H9 (cell line): ENCODE measurements at regions not wholly inside any gene's neighbourhood (a gene's known extent, or its start where the extent isn't known, plus 50 kb on each side); places are given as distances from the start of the nearest gene placed in this dataset.

ENCODE experiments used
- DNase-seq: peaks from one replicate; pipeline ENCODE4 v3.0.0-alpha.2; 2017
- H2AFZ ChIP-seq: one replicate; pipeline ENCODE4 v1.6.1; 2013; ENCODE audit warnings: mild to moderate bottlenecking, low read length, control low read depth, moderate library complexity
- H2AK5ac ChIP-seq: 2 replicates; pipeline ENCODE4 v1.6.1; 2013; ENCODE audit warnings: low read length, control low read depth, mixed read lengths; ENCODE audit not compliant: insufficient read length
- H2BK120ac ChIP-seq: one replicate; pipeline ENCODE4 v1.6.1; 2013; ENCODE audit warnings: low read depth, mild to moderate bottlenecking, low read length, control low read depth, inconsistent platforms; ENCODE audit not compliant: poor library complexity, severe bottlenecking
- H2BK12ac ChIP-seq: 2 replicates; pipeline ENCODE4 v1.6.1; 2013; ENCODE audit warnings: low read length, control low read depth, mixed read lengths, low read depth; ENCODE audit not compliant: insufficient read length
- H2BK15ac ChIP-seq: 2 replicates; pipeline ENCODE4 v1.6.1; 2013; ENCODE audit warnings: low read depth, low read length, control low read depth
- H2BK20ac ChIP-seq: one replicate; pipeline ENCODE4 v1.6.1; 2013; ENCODE audit warnings: low read depth, mild to moderate bottlenecking, low read length, control low read depth, inconsistent platforms; ENCODE audit not compliant: poor library complexity, severe bottlenecking
- H2BK5ac ChIP-seq: 2 replicates; pipeline ENCODE4 v1.6.1; 2013; ENCODE audit warnings: low read length, control low read depth, mixed read lengths; ENCODE audit not compliant: insufficient read length
- H3K14ac ChIP-seq: 2 replicates; pipeline ENCODE4 v1.6.1; 2013; ENCODE audit warnings: low read length, control low read depth; ENCODE audit not compliant: insufficient read depth
- H3K18ac ChIP-seq: 2 replicates; pipeline ENCODE4 v1.6.1; 2013; ENCODE audit warnings: low read depth, mild to moderate bottlenecking, mixed read lengths, low read length, control low read depth; ENCODE audit not compliant: insufficient read length
- H3K23ac ChIP-seq: 2 replicates; pipeline ENCODE4 v1.6.1; 2013; ENCODE audit warnings: low read length, control low read depth, mixed read lengths, low read depth; ENCODE audit not compliant: insufficient read length
- H3K23me2 ChIP-seq: 2 replicates; pipeline ENCODE4 v1.6.1; 2013; ENCODE audit warnings: low read depth, mild to moderate bottlenecking, mixed read lengths, low read length, control low read depth; ENCODE audit not compliant: insufficient read length, poor library complexity, severe bottlenecking
- H3K27ac ChIP-seq: 2 replicates; pipeline ENCODE4 v1.5.1; 2013; ENCODE audit warnings: low read length, control low read depth, mixed read lengths, low read depth; ENCODE audit not compliant: insufficient read length
- H3K27me3 ChIP-seq: 2 replicates; pipeline ENCODE4 v1.6.1; 2013; ENCODE audit warnings: low read length, control low read depth, inconsistent platforms; ENCODE audit not compliant: insufficient read depth
- H3K4ac ChIP-seq: 2 replicates; pipeline ENCODE4 v1.6.1; 2013; ENCODE audit warnings: low read depth, mild to moderate bottlenecking, control low read depth, inconsistent platforms, low read length, moderate library complexity
- H3K4me1 ChIP-seq: 2 replicates; pipeline ENCODE4 v1.6.1; 2013; ENCODE audit warnings: low read length, control low read depth, inconsistent platforms; ENCODE audit not compliant: insufficient read depth
- H3K4me2 ChIP-seq: 2 replicates; pipeline ENCODE4 v1.6.1; 2013; ENCODE audit warnings: low read length, control low read depth, mixed read lengths; ENCODE audit not compliant: insufficient read length, insufficient read depth
- H3K56ac ChIP-seq: 2 replicates; pipeline ENCODE4 v1.6.1; 2013; ENCODE audit warnings: low read depth, mild to moderate bottlenecking, mixed read lengths, low read length, control low read depth; ENCODE audit not compliant: insufficient read length
- H3K79me1 ChIP-seq: 2 replicates; pipeline ENCODE4 v1.6.1; 2013; ENCODE audit warnings: low read depth, mild to moderate bottlenecking, moderate library complexity, low read length, control low read depth, inconsistent platforms; ENCODE audit not compliant: insufficient read depth, poor library complexity, severe bottlenecking
- H3K79me2 ChIP-seq: 2 replicates; pipeline ENCODE4 v1.6.1; 2013; ENCODE audit warnings: low read length, control low read depth, inconsistent platforms; ENCODE audit not compliant: insufficient read depth
- H3K9ac ChIP-seq: 2 replicates; pipeline ENCODE4 v1.6.1; 2013; ENCODE audit warnings: low read length, control low read depth, mixed read lengths; ENCODE audit not compliant: insufficient read length; ENCODE audit errors: extremely low read depth
- H3K9me3 ChIP-seq: one replicate; pipeline ENCODE4 v1.6.1; 2013; ENCODE audit warnings: low read depth, low read length, inconsistent platforms; ENCODE audit not compliant: control insufficient read depth
- H3T11ph ChIP-seq: one replicate; pipeline ENCODE4 v1.6.1; 2013; ENCODE audit warnings: mild to moderate bottlenecking, low read length, control low read depth, inconsistent platforms
- H4K20me1 ChIP-seq: one replicate; pipeline ENCODE4 v1.6.1; 2013; ENCODE audit not compliant: control insufficient read depth, insufficient read length, insufficient read depth
- H4K5ac ChIP-seq: 2 replicates; pipeline ENCODE4 v1.6.1; 2013; ENCODE audit warnings: low read depth, mild to moderate bottlenecking, mixed read lengths, low read length, control low read depth; ENCODE audit not compliant: insufficient read length
- H4K8ac ChIP-seq: replicated peaks from 2 replicates; pipeline ENCODE4 v1.6.1; 2013; ENCODE audit warnings: low read length, control low read depth, mixed read lengths, low read depth; ENCODE audit not compliant: insufficient read length
- H4K91ac ChIP-seq: 2 replicates; pipeline ENCODE4 v1.6.1; 2013; ENCODE audit warnings: low read depth, mild to moderate bottlenecking, moderate library complexity, mixed read lengths, low read length, control low read depth; ENCODE audit not compliant: insufficient read length
- H3K27ac Mint-ChIP-seq, 3 experiments: 2 replicates in 2 of 3; 3 replicates in 1 of 3; pipeline ENCODE4 v1.8.0; 2020 to 2021; ENCODE audit warnings: mixed read lengths in 3 of 3, mild to moderate bottlenecking in 1 of 3, moderate library complexity in 1 of 3
- H3K27me3 Mint-ChIP-seq: 2 replicates; pipeline ENCODE4 v1.8.0; 2021; ENCODE audit warnings: low read depth, mild to moderate bottlenecking, moderate library complexity, mixed read lengths
- H3K36me3 Mint-ChIP-seq, 3 experiments: 2 replicates in 2 of 3; 3 replicates in 1 of 3; pipeline ENCODE4 v1.8.0; 2020 to 2021; ENCODE audit warnings: low read depth in 3 of 3, mixed read lengths in 3 of 3; ENCODE audit not compliant: insufficient read depth in 1 of 3
- H3K4me1 Mint-ChIP-seq, 2 experiments: 2 replicates each; pipeline ENCODE4 v1.8.0; 2020; ENCODE audit warnings: mixed read lengths in 2 of 2
- H3K4me3 Mint-ChIP-seq, 2 experiments: 2 replicates in 1 of 2; 3 replicates in 1 of 2; pipeline ENCODE4 v1.8.0; 2020 to 2021; ENCODE audit warnings: mild to moderate bottlenecking in 2 of 2, mixed read lengths in 2 of 2, moderate library complexity in 1 of 2
- H3K9me3 Mint-ChIP-seq, 2 experiments: 2 replicates in 1 of 2; 3 replicates in 1 of 2; pipeline ENCODE4 v1.8.0; 2020; ENCODE audit warnings: mild to moderate bottlenecking in 2 of 2, mixed read lengths in 2 of 2, moderate library complexity in 1 of 2
- CTCF ChIP-seq: fragments of 200-600 bp; sonication (generic); conservative IDR thresholded peaks from 3 replicates; pipeline ENCODE4 v1.8.0; 2021; ENCODE audit warnings: antibody characterized with exemption, mild to moderate bottlenecking
- WGBS: extraction: QIAGEN DNeasy Blood & Tissue Kit; methylation state at CpG from one replicate; pipeline ENCODE4 v1.1.7; 2013; ENCODE audit warnings: missing lambda C conversion rate, low lambda C conversion rate, mixed read lengths; ENCODE audit not compliant: insufficient read length; ENCODE audit errors: extremely low coverage; 5-methylcytosine and 5-hydroxymethylcytosine counted together

- peaks cover 49 to 52% of the 10 kb centered on the region in 2 experiments for H3K4me1 Mint-ChIP-seq
- no peak overlapping the region for H3T11ph ChIP-seq
Observed at GRCh38 chr18:26656431-26656943, 108.1 kb upstream of the KCTD1 start.

More at GRCh38 chr18:26656431-26656943, 108.1 kb upstream of the KCTD1 start:
- H3K23me2 ChIP-seq, result peaks cover 14% of the 10 kb centered on the region
- no peak for DNase-seq
- Mint-ChIP-seq H3K36me3 (no peaks in the 10 kb centered on the region), H3K27ac (no peak overlapping the region), H3K9me3 (no peaks in the 10 kb centered on the region; a peak in 1 of 5 replicates), H3K27me3 (peaks cover 50% of the 10 kb centered on the region), H3K4me3 (peak overlapping the region; percentile 75 to 84)
- peak overlapping the region; percentile 25 for H3K9ac ChIP-seq
- no peak overlapping the region for H2BK15ac ChIP-seq
- no peak overlapping the region for H2BK12ac ChIP-seq
- H3K79me1 ChIP-seq, result no peaks in the 10 kb centered on the region
- peak overlapping the region; percentile 69 for H2BK120ac ChIP-seq
- H3K4me1 ChIP-seq, result peaks cover 3% of the 10 kb centered on the region; the same call in 1 of the 2 replicates
- H3K9me3 ChIP-seq, result no peaks in the 10 kb centered on the region
- no peak overlapping the region for H3K23ac ChIP-seq
- peak overlapping the region; percentile 19 for H3K18ac ChIP-seq
- H3K4ac ChIP-seq, result no peak overlapping the region
- no peak for TF ChIP-seq CTCF
- no peak overlapping the region for H4K8ac ChIP-seq
- no peak overlapping the region for H2AK5ac ChIP-seq
- no peak overlapping the region for H2BK20ac ChIP-seq
- H4K20me1 ChIP-seq, result no peaks in the 10 kb centered on the region
- no peak overlapping the region for H4K5ac ChIP-seq
- peak overlapping the region; percentile 82 for H3K4me2 ChIP-seq
- H3K27me3 ChIP-seq, result peaks cover 7% of the 10 kb centered on the region
- no peaks in the 10 kb centered on the region for H3K79me2 ChIP-seq
- H3K27ac ChIP-seq, result no peak overlapping the region
- H4K91ac ChIP-seq, result no peak overlapping the region
- H2BK5ac ChIP-seq, result no peak overlapping the region
- H3K14ac ChIP-seq, result no peak overlapping the region; the same call in 1 of the 2 replicates
- H3K56ac ChIP-seq, result no peak overlapping the region
- no CpG with 5 or more reads among the region's 68 CpGs for WGBS
- no peak overlapping the region for H2AFZ ChIP-seq
